Parathyroid adenoma (tissue), 2 donors: ENCODE measurements at regions not wholly inside any gene's neighbourhood (a gene's known extent, or its start where the extent isn't known, plus 50 kb on each side); places are given as distances from the start of the nearest gene placed in this dataset.

Experiments
- H2AFZ ChIP-seq: fragments of 300-600 bp; sonication (generic); one replicate; pipeline ENCODE4 v1.7.0; 2017; ENCODE audit warnings: antibody characterized with exemption, mild to moderate bottlenecking
- H3K27ac ChIP-seq: fragments of 300-600 bp; sonication (generic); one replicate; pipeline ENCODE4 v1.7.0; 2017
- H3K27me3 ChIP-seq: fragments of 300-600 bp; sonication (generic); one replicate; pipeline ENCODE4 v1.7.0; 2017; ENCODE audit warnings: low read length; ENCODE audit not compliant: control insufficient read depth, insufficient read depth
- H3K36me3 ChIP-seq: fragments of 300-600 bp; sonication (generic); one replicate; pipeline ENCODE4 v1.7.0; 2017; ENCODE audit warnings: low read length; ENCODE audit not compliant: control insufficient read depth, insufficient read depth
- H3K4me1 ChIP-seq: fragments of 300-600 bp; sonication (generic); one replicate; pipeline ENCODE4 v1.7.0; 2017; ENCODE audit warnings: control low read depth
- H3K4me2 ChIP-seq: fragments of 300-600 bp; sonication (generic); one replicate; pipeline ENCODE4 v1.7.0; 2017; ENCODE audit warnings: low read length
- H3K4me3 ChIP-seq: fragments of 300-600 bp; sonication (generic); one replicate; pipeline ENCODE4 v1.7.0; 2017; ENCODE audit warnings: low read depth, low read length
- H3K79me2 ChIP-seq: fragments of 300-600 bp; sonication (generic); one replicate; pipeline ENCODE4 v1.7.0; 2017; ENCODE audit warnings: control low read depth
- H3K9ac ChIP-seq: fragments of 300-600 bp; sonication (generic); one replicate; pipeline ENCODE4 v1.7.0; 2017; ENCODE audit warnings: mild to moderate bottlenecking
- H3K9me3 ChIP-seq: fragments of 300-600 bp; sonication (generic); one replicate; pipeline ENCODE4 v1.7.0; 2017; ENCODE audit warnings: low read length; ENCODE audit not compliant: control insufficient read depth
- CTCF ChIP-seq: fragments of 300-600 bp; sonication (generic); IDR thresholded peaks from one replicate; pipeline ENCODE4 v1.7.0; 2017; ENCODE audit warnings: antibody characterized with exemption, mild to moderate bottlenecking
- donor health status: primary hyperparathyroidism.

GRCh38 chr7:45506059-45506458 is 68.1 kb upstream of the ADCY1 start:
- H3K9me3 ChIP-seq, result no peaks in the 10 kb centered on the region
- no peak overlapping the region for H3K4me2 ChIP-seq
- no peaks in the 10 kb centered on the region for H3K27me3 ChIP-seq
- H3K4me1 ChIP-seq, result no peaks in the 10 kb centered on the region
- no peak overlapping the region for H3K4me3 ChIP-seq
- no peaks in the 10 kb centered on the region for H3K79me2 ChIP-seq
- TF ChIP-seq CTCF, result no peak
- no peak overlapping the region for H2AFZ ChIP-seq
- no peaks in the 10 kb centered on the region for H3K36me3 ChIP-seq
- H3K9ac ChIP-seq, result no peak overlapping the region
- H3K27ac ChIP-seq, result no peak overlapping the region

- no peaks in the 10 kb centered on the region for H3K4me1 ChIP-seq
- H3K9me3 ChIP-seq, result no peaks in the 10 kb centered on the region
- no peak overlapping the region for H3K4me3 ChIP-seq
- no peak overlapping the region for H3K9ac ChIP-seq
- no peak overlapping the region for H3K27ac ChIP-seq
- H3K27me3 ChIP-seq, result no peaks in the 10 kb centered on the region
- H3K36me3 ChIP-seq, result no peaks in the 10 kb centered on the region
- no peak overlapping the region for H3K4me2 ChIP-seq
- no peaks in the 10 kb centered on the region for H3K79me2 ChIP-seq
- TF ChIP-seq CTCF, result no peak
- H2AFZ ChIP-seq, result no peak overlapping the region
Measured at GRCh38 chr7:45509222-45509621, 64.9 kb upstream of the ADCY1 start.

GRCh38 chr7:45511721-45512597 is 62.2 kb upstream of the ADCY1 start:
- Histone ChIP-seq H3K4me3 (no peak overlapping the region), H3K79me2 (no peaks in the 10 kb centered on the region), H3K4me2 (no peak overlapping the region), H3K9ac (no peak overlapping the region), H3K36me3 (no peaks in the 10 kb centered on the region), H3K27ac (no peak overlapping the region), H3K9me3 (no peaks in the 10 kb centered on the region), H3K4me1 (no peaks in the 10 kb centered on the region), H2AFZ (no peak overlapping the region), H3K27me3 (no peaks in the 10 kb centered on the region)
- TF ChIP-seq CTCF, result no peak

- Histone ChIP-seq H2AFZ (no peak overlapping the region), H3K4me2 (no peak overlapping the region), H3K27ac (no peak overlapping the region), H3K36me3 (no peaks in the 10 kb centered on the region), H3K4me3 (no peak overlapping the region), H3K27me3 (no peaks in the 10 kb centered on the region), H3K79me2 (no peaks in the 10 kb centered on the region), H3K4me1 (no peaks in the 10 kb centered on the region), H3K9me3 (no peaks in the 10 kb centered on the region), H3K9ac (no peak overlapping the region)
- no peak for TF ChIP-seq CTCF
Measured at GRCh38 chr7:45514944-45515343, 59.2 kb upstream of the ADCY1 start.

- H3K4me3 ChIP-seq, result no peak overlapping the region
- TF ChIP-seq CTCF, result no peak
- H3K36me3 ChIP-seq, result no peaks in the 10 kb centered on the region
- no peak overlapping the region for H3K4me2 ChIP-seq
- H3K79me2 ChIP-seq, result no peaks in the 10 kb centered on the region
- no peaks in the 10 kb centered on the region for H3K4me1 ChIP-seq
- no peak overlapping the region for H3K27ac ChIP-seq
- no peaks in the 10 kb centered on the region for H3K27me3 ChIP-seq
- H3K9ac ChIP-seq, result no peak overlapping the region
- H2AFZ ChIP-seq, result no peak overlapping the region
- H3K9me3 ChIP-seq, result no peaks in the 10 kb centered on the region
Measured at GRCh38 chr7:45515346-45515745, 58.8 kb upstream of the ADCY1 start.
